ENCODE measurements at regions not wholly inside any gene's neighbourhood (a gene's known extent, or its start where the extent isn't known, plus 50 kb on each side); places are given as distances from the start of the nearest gene placed in this dataset.

DNA sequence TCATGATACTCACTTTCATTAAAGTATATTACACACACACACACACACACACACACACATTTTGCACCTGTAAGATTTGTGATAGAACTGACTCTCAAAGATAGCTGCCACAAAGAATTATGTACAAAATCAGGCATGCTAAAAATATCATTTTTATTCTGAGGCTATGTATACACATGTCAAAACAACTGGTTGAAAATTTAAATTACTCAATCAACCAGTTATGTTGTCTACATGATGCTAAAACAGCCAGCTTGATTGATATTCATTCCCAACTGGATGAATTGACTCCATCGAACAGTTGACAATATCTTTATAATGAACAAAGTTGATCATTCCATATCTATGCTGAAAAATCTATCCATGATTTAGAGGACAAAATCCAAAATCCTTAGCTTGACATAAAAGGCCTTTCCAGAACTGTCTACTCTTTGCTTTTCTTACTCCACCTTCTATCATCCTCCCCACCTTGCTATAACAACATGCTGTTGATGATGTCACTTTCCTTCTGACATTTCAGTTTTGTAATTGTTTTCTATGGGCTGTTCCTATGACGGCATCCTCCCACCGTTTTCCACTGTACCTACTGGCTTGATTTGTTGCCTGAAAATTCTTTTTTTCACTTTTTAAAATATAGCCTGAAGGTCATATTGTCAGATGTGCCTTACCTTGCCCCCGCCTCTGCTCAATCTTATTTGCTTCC lies 321.5 kb upstream of the OLFM3 start:
- intact Hi-C loops (cut with micrococcal nuclease; ENCODE audit: unreplicated experiment): no loop called here
- no TSS peak for BruUV-seq (replicated peaks)

DNA sequence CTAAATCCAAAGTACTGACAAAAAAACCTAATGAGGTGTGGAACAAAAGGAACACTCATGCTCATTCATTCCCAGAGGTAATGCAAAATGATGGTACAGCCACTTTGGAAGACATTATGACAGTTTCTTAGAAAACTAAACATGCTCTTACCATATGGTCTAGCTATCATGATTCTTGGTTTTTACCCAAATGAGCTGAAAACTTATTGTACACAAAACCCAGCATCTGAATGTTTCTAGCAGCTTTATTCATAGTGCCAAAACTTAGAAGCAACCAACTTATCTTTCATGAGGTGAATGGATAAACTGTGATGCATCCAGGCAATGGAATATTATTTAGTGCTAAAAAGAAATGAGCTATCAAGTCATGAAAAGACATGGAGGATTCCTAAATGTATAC lies 318.4 kb upstream of the OLFM3 start:
- POLR2A ChIA-PET: no interaction called here
- DNase-seq (ENCODE audit: low spot score) (no peak), FAIRE-seq (no peak), ATAC-seq (no peak)
- no TSS peak for BruUV-seq (replicated peaks)
- Histone ChIP-seq H3K79me2 (ENCODE audit: insufficient read depth, low read length) (no peaks in the 10 kb centered on the region), H3K27me3 (ENCODE audit: control insufficient read depth in 1 of 2, insufficient read depth in 2 of 2, low read length in 2 of 2) (no peaks in the 10 kb centered on the region), H3K9me3 (ENCODE audit: low read length) (peaks cover 23% of the 10 kb centered on the region), H4K20me1 (ENCODE audit: insufficient read depth, low read length) (no peaks in the 10 kb centered on the region), H3K9ac (ENCODE audit: insufficient read depth, low read depth, low read length) (no peak overlapping the region), H3K4me2 (ENCODE audit: low read depth, low read length) (no peak overlapping the region), H2AFZ (ENCODE audit: low read length) (no peak overlapping the region), H3K27ac (ENCODE audit: extremely low read length, insufficient read depth, low read length) (no peak overlapping the region), H3K36me3 (replicated peaks in 1 of 2; ENCODE audit: control insufficient read depth in 1 of 2, insufficient read depth in 2 of 2, low read length in 2 of 2) (no peaks in the 10 kb centered on the region), H3K4me3 (replicated peaks in 1 of 3; ENCODE audit: insufficient read depth in 1 of 3, low read depth in 2 of 3, low read length in 3 of 3) (no peak overlapping the region), H3K4me1 (ENCODE audit: insufficient read depth, low read length) (no peaks in the 10 kb centered on the region)
- CTCF ChIA-PET (ENCODE audit: low intra/inter-chr PET ratio, low total read pairs): no interaction called here
- in situ Hi-C loops (cut with HindIII; ENCODE audit: extremely low pct_ligation_motif_present, low pct_unique_long_range_greater_than_20kb) (no loop called here), intact Hi-C loops (cut with micrococcal nuclease; ENCODE audit: unreplicated experiment) (no loop called here)
- TF ChIP-seq TAF15 (IDR thresholded peaks at IDR 0.05; ENCODE audit: low read depth, low read length, poor library complexity, severe bottlenecking) (no peak), HOXA3 (CRISPR knock-in tag; IDR thresholded peaks at IDR 0.05) (no peak), THAP11 (CRISPR knock-in tag; IDR thresholded peaks at IDR 0.05) (no peak), ZNF674 (CRISPR knock-in tag; IDR thresholded peaks at IDR 0.05; ENCODE audit: low read depth) (no peak)
- TF ChIP-seq, protein P1, sequence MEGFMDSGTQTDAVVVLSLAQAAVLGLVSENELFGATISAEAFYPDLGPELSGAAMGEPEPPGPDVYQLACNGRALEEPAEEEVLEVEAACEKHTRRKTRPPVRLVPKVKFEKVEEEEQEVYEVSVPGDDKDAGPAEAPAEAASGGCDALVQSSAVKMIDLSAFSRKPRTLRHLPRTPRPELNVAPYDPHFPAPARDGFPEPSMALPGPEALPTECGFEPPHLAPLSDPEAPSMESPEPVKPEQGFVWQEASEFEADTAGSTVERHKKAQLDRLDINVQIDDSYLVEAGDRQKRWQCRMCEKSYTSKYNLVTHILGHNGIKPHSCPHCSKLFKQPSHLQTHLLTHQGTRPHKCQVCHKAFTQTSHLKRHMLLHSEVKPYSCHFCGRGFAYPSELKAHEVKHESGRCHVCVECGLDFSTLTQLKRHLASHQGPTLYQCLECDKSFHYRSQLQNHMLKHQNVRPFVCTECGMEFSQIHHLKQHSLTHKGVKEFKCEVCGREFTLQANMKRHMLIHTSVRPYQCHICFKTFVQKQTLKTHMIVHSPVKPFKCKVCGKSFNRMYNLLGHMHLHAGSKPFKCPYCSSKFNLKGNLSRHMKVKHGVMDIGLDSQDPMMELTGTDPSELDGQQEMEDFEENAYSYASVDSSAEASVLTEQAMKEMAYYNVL (CRISPR knock-in tag; IDR thresholded peaks at IDR 0.05; ENCODE audit: borderline replicate concordance): no peak

More for the DNA sequence above, 321.5 kb upstream of the OLFM3 start:
- H2AFZ ChIP-seq (ENCODE audit: low read length): no peak overlapping the region
- no peak overlapping the region for H3K27ac ChIP-seq (ENCODE audit: extremely low read length, insufficient read depth, low read length)
- FAIRE-seq: no peak
- ATAC-seq: no peak
- CTCF ChIA-PET (ENCODE audit: low intra/inter-chr PET ratio, low total read pairs): no interaction called here
- H3K79me2 ChIP-seq (ENCODE audit: insufficient read depth, low read length): no peaks in the 10 kb centered on the region
- POLR2A ChIA-PET: no interaction called here
- no peaks in the 10 kb centered on the region for H4K20me1 ChIP-seq (ENCODE audit: insufficient read depth, low read length)
- H3K4me2 ChIP-seq (ENCODE audit: low read depth, low read length): no peak overlapping the region
- WGBS (ENCODE audit: low lambda C conversion rate): 17% methylated on average over 4 of the region's 4 CpGs
- in situ Hi-C loops (cut with HindIII; ENCODE audit: extremely low pct_ligation_motif_present, low pct_unique_long_range_greater_than_20kb): no loop called here
- no peaks in the 10 kb centered on the region for H3K36me3 ChIP-seq (replicated peaks in 1 of 2; ENCODE audit: control insufficient read depth in 1 of 2, insufficient read depth in 2 of 2, low read length in 2 of 2)
- peaks cover 29% of the 10 kb centered on the region for H3K9me3 ChIP-seq (ENCODE audit: low read length)
- no peak overlapping the region for H3K4me3 ChIP-seq (replicated peaks in 1 of 3; ENCODE audit: insufficient read depth in 1 of 3, low read depth in 2 of 3, low read length in 3 of 3)
- DNase-seq (ENCODE audit: low spot score): no peak
- TF ChIP-seq CREB1 (IDR thresholded peaks at IDR 0.05) (peak; percentile 65), CREB1 (CRISPR knock-in tag; IDR thresholded peaks at IDR 0.05) (no peak), HMG20A (CRISPR knock-in tag; IDR thresholded peaks at IDR 0.05; ENCODE audit: borderline replicate concordance) (no peak), ATF7 (IDR thresholded peaks at IDR 0.05) (peak; percentile 71), ATF7 (CRISPR knock-in tag; IDR thresholded peaks at IDR 0.05) (no peak), ZNF232 (CRISPR knock-in tag; IDR thresholded peaks at IDR 0.05; ENCODE audit: borderline replicate concordance) (no peak)
- TF ChIP-seq, protein P2, sequence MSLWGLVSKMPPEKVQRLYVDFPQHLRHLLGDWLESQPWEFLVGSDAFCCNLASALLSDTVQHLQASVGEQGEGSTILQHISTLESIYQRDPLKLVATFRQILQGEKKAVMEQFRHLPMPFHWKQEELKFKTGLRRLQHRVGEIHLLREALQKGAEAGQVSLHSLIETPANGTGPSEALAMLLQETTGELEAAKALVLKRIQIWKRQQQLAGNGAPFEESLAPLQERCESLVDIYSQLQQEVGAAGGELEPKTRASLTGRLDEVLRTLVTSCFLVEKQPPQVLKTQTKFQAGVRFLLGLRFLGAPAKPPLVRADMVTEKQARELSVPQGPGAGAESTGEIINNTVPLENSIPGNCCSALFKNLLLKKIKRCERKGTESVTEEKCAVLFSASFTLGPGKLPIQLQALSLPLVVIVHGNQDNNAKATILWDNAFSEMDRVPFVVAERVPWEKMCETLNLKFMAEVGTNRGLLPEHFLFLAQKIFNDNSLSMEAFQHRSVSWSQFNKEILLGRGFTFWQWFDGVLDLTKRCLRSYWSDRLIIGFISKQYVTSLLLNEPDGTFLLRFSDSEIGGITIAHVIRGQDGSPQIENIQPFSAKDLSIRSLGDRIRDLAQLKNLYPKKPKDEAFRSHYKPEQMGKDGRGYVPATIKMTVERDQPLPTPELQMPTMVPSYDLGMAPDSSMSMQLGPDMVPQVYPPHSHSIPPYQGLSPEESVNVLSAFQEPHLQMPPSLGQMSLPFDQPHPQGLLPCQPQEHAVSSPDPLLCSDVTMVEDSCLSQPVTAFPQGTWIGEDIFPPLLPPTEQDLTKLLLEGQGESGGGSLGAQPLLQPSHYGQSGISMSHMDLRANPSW (CRISPR knock-in tag; IDR thresholded peaks at IDR 0.05; ENCODE audit: borderline replicate concordance): no peak
- no peaks in the 10 kb centered on the region for H3K4me1 ChIP-seq (ENCODE audit: insufficient read depth, low read length)
- H3K27me3 ChIP-seq (ENCODE audit: control insufficient read depth in 1 of 2, insufficient read depth in 2 of 2, low read length in 2 of 2): no peaks in the 10 kb centered on the region
- H3K9ac ChIP-seq (ENCODE audit: insufficient read depth, low read depth, low read length): no peak overlapping the region
